HG02642 (cell line): ENCODE measurements at regions not wholly inside any gene's neighbourhood (a gene's known extent, or its start where the extent isn't known, plus 50 kb on each side); places are given as distances from the start of the nearest gene placed in this dataset.

Experiments
- ATAC-seq: cut with Tn5 transposase; IDR thresholded peaks from one replicate; pipeline ENCODE4 v1.9.1; 2021; ENCODE audit warnings: mild to moderate bottlenecking; ENCODE audit not compliant: unreplicated experiment, poor library complexity

GRCh38 chr1:163257763-163258162, 55.0 kb upstream of the RGS5 start:
- no peak for ATAC-seq

DNA sequence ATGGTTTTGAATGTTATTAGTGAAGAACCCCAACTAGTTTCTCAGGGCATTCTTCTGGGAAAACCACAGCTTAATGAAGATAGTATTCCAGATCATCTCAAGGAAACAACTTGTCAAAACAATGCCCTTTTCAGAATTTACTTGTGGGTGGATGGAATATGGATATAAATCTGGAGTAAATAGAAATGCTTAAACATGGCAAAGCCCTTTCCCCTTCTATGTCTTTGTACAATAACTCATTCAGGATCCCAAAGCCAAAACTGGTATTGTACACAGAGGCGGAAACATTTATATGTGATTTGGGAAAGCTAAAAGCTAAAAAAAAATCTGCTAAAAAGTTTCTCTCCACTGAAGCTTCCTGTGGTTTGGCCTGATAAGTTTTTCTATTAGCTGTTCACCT, 55.5 kb upstream of the RGS5 start:
- no peak for ATAC-seq

GRCh38 chr1:163263818-163264655, 57.7 kb upstream of the NUF2 start:
- peak; percentile 82 for ATAC-seq

- ATAC-seq = no peak
Measured at GRCh38 chr1:163265547-163265946, 56.2 kb upstream of the NUF2 start.

DNA sequence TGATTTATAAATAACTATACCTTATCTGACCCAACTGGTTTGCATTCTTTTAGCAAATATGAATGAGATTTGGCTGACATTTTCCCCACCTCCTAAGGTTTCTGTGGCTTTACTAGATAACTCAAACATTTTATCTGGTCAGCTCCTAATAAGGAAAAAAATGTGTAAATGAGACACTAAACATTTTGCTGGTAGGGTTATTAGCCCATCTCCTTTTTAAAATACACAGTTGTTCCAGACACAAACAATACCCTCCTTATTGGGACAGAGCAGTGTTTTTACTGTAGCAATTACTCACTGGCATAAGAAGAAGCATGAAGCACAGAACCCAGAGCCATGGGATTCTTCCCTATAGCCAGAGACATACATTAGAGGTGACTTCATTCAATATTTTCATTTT, 53.8 kb upstream of the NUF2 start:
- ATAC-seq = no peak

- ATAC-seq = no peak
Measured at GRCh38 chr1:163271535-163271934, 50.2 kb upstream of the NUF2 start.
